ENCODE measurements at regions not wholly inside any gene's neighbourhood (a gene's known extent, or its start where the extent isn't known, plus 50 kb on each side); places are given as distances from the start of the nearest gene placed in this dataset.

DNA sequence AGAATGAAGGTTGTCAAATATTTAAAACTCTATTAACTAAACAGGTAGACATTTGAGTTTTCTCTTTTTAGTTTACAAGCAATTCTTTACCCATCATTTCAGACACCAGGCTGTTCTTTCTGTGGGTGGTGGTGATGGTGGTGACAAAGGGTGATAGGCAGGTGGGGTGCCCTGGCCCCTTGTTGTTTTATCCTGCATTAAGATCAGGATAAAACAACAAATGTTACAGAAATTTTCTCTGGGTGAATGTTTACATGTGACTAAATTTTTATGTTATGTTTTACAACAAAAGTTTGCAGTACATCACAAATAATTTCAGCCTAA lies 85.9 kb upstream of the MDM1 start:
- no peaks in the 10 kb centered on the region for H3K36me3 ChIP-seq (ENCODE audit: control insufficient read depth in 2 of 3, insufficient read depth in 3 of 3, low read length in 3 of 3)
- intact Hi-C loops (cut with DNase I): no loop called here
- H3K4me3 ChIP-seq (ENCODE audit: low read length in 3 of 3): no peak overlapping the region
- H3K27ac ChIP-seq (ENCODE audit: low read depth in 2 of 2, low read length in 2 of 2): no peak overlapping the region
- no peak for FAIRE-seq
- DNase-seq: no peak
- no peaks in the 10 kb centered on the region for H3K9me3 ChIP-seq (ENCODE audit: control insufficient read depth in 2 of 3, insufficient read depth in 1 of 3, low read length in 3 of 3)
- no peaks in the 10 kb centered on the region for H3K4me1 ChIP-seq (ENCODE audit: control insufficient read depth in 2 of 3, insufficient read depth in 2 of 3, low read depth in 1 of 3, low read length in 3 of 3)
- no peak overlapping the region for H3K9ac ChIP-seq (ENCODE audit: low read length in 3 of 3)
- H3K27me3 ChIP-seq (ENCODE audit: control insufficient read depth, insufficient read depth, low read length): no peaks in the 10 kb centered on the region
- no peak for TF ChIP-seq CTCF (IDR thresholded peaks at IDR 0.05; ENCODE audit: borderline replicate concordance, extremely low read depth, insufficient read depth)

DNA sequence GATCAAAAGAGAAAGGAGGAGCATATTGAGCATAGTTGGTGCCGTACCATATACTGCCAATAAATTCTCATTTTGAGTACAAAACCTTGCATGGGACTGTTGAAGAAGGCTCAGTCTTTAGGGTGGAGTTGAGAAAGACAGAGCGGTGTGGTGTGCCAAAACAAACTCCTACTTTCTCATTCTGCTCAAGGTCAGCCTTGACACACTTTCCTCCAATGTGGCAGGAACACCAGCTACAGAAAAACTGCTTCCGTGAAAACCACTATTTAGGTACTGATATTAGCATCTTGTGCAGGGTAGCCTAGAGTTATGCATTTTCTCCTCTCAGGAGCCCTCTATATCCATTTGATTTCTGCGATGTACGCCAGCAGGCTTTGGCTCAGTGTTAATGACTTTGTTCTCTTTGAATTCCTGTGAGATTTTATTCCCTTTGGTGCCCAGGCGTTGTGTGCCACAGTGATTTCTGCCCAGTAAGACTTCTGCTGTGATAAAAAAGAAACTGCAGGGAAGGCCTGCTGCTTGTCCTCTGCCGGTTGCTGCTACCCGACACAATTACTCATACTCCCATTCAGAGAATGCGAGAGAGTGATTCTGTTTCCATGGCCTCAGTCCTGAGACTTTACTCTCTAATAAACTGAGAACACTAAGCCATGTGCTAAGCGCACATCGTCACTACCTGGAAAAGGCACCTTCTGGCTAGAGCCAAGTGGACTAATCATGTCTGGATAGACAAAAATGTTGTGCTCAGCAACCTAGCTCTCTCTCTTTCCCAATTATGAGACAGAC lies 88.3 kb upstream of the MDM1 start:
- intact Hi-C loops (cut with DNase I): no loop called here
- Histone ChIP-seq H3K4me3 (ENCODE audit: low read length in 3 of 3) (no peak overlapping the region), H3K9ac (ENCODE audit: low read length in 3 of 3) (no peak overlapping the region), H3K4me1 (ENCODE audit: control insufficient read depth in 2 of 3, insufficient read depth in 2 of 3, low read depth in 1 of 3, low read length in 3 of 3) (no peaks in the 10 kb centered on the region), H3K27ac (ENCODE audit: low read depth in 2 of 2, low read length in 2 of 2) (peak overlapping the region in 1 of 2 donors; percentile 69), H3K9me3 (ENCODE audit: control insufficient read depth in 2 of 3, insufficient read depth in 1 of 3, low read length in 3 of 3) (no peaks in the 10 kb centered on the region), H3K27me3 (ENCODE audit: control insufficient read depth, insufficient read depth, low read length) (no peaks in the 10 kb centered on the region), H3K36me3 (ENCODE audit: control insufficient read depth in 2 of 3, insufficient read depth in 3 of 3, low read length in 3 of 3) (no peaks in the 10 kb centered on the region)
- no peak for TF ChIP-seq CTCF (IDR thresholded peaks at IDR 0.05; ENCODE audit: borderline replicate concordance, extremely low read depth, insufficient read depth)
- FAIRE-seq (no peak), DNase-seq (no peak)

GRCh38 chr12:68422159-68422558 lies 90.0 kb upstream of the MDM1 start:
- H3K4me1 ChIP-seq (ENCODE audit: control insufficient read depth in 2 of 3, insufficient read depth in 2 of 3, low read depth in 1 of 3, low read length in 3 of 3): no peaks in the 10 kb centered on the region
- H3K27me3 ChIP-seq (ENCODE audit: control insufficient read depth, insufficient read depth, low read length): no peaks in the 10 kb centered on the region
- no peak overlapping the region for H3K9ac ChIP-seq (ENCODE audit: low read length in 3 of 3)
- H3K36me3 ChIP-seq (ENCODE audit: control insufficient read depth in 2 of 3, insufficient read depth in 3 of 3, low read length in 3 of 3): no peaks in the 10 kb centered on the region
- H3K27ac ChIP-seq (ENCODE audit: low read depth in 2 of 2, low read length in 2 of 2): no peak overlapping the region
- FAIRE-seq: no peak
- no peaks in the 10 kb centered on the region for H3K9me3 ChIP-seq (ENCODE audit: control insufficient read depth in 2 of 3, insufficient read depth in 1 of 3, low read length in 3 of 3)
- no peak for TF ChIP-seq CTCF (IDR thresholded peaks at IDR 0.05; ENCODE audit: borderline replicate concordance, extremely low read depth, insufficient read depth)
- no peak overlapping the region for H3K4me3 ChIP-seq (ENCODE audit: low read length in 3 of 3)
- DNase-seq: no peak
- intact Hi-C loops (cut with DNase I): no loop called here
